IMR-90 (cell line): ENCODE measurements at regions not wholly inside any gene's neighbourhood (a gene's known extent, or its start where the extent isn't known, plus 50 kb on each side); places are given as distances from the start of the nearest gene placed in this dataset.

ENCODE experiments used
- ATAC-seq: fragments of 200-7000 bp; cut with Tn5 transposase; 2 replicates; pipeline ENCODE4 v1.9.1; 2020; ENCODE audit warnings: low read depth, mild to moderate bottlenecking, moderate library complexity
- BruUV-seq: library from RNA; stranded (reverse); fragments of 400-500 nt; replicated peaks from 2 replicates; lab custom pipeline; 2021; lab: Mats Ljungman, UMichigan
- CTCF ChIA-PET: fragments of 300-600 bp; formaldehyde crosslinking; extraction: SDS; loops from one replicate; lab custom pipeline; 2021; ENCODE audit warnings: antibody characterized with exemption; lab: Yijun Ruan, JAX
- POLR2A ChIA-PET: fragments of 300-600 bp; sonication (Branson Sonifier 250); formaldehyde crosslinking; loops from one replicate; lab custom pipeline; 2022; ENCODE audit warnings: antibody characterized with exemption; ENCODE audit not compliant: unreplicated experiment; lab: Charles Lee
- DNase-seq: peaks from one replicate; pipeline ENCODE4 v3.0.0; 2013
- H2AFZ ChIP-seq: replicated peaks from 2 replicates; pipeline ENCODE3; 2013; ENCODE audit warnings: low read length, mild to moderate bottlenecking; ENCODE audit not compliant: poor library complexity
- H2AK5ac ChIP-seq: 2 replicates; pipeline ENCODE4 v1.6.1; 2013; ENCODE audit warnings: low read depth, low read length, inconsistent platforms
- H2AK9ac ChIP-seq: replicated peaks from 2 replicates; pipeline ENCODE3; 2013; ENCODE audit warnings: mild to moderate bottlenecking, low read depth, low read length, moderate library complexity; ENCODE audit not compliant: poor library complexity
- H2BK120ac ChIP-seq: 2 replicates; pipeline ENCODE4 v1.6.1; 2013; ENCODE audit warnings: low read depth, low read length, inconsistent platforms
- H2BK15ac ChIP-seq: 3 replicates; pipeline ENCODE4 v1.6.1; 2013; ENCODE audit warnings: low read depth, low read length, inconsistent platforms
- H2BK20ac ChIP-seq: 2 replicates; pipeline ENCODE4 v1.6.1; 2013; ENCODE audit warnings: low read depth, mild to moderate bottlenecking, inconsistent platforms, low read length, moderate library complexity
- H2BK5ac ChIP-seq: 2 replicates; pipeline ENCODE4 v1.6.1; 2013; ENCODE audit warnings: mild to moderate bottlenecking, low read depth, low read length, inconsistent platforms; ENCODE audit not compliant: poor library complexity, severe bottlenecking
- H3K14ac ChIP-seq: replicated peaks from 2 replicates; pipeline ENCODE4 v1.6.1; 2013; ENCODE audit warnings: low read depth, low read length, inconsistent platforms
- H3K18ac ChIP-seq: 2 replicates; pipeline ENCODE4 v1.6.1; 2013; ENCODE audit warnings: low read depth, low read length, control low read depth
- H3K23ac ChIP-seq: 2 replicates; pipeline ENCODE4 v1.6.1; 2013; ENCODE audit warnings: low read depth, low read length, inconsistent platforms
- H3K27ac ChIP-seq: 2 replicates; pipeline ENCODE4 v1.5.1; 2013; ENCODE audit warnings: mild to moderate bottlenecking, control low read depth, low read length; ENCODE audit not compliant: insufficient read depth
- H3K27me3 ChIP-seq: 2 replicates; pipeline ENCODE4 v1.6.1; 2013; ENCODE audit warnings: low read length; ENCODE audit not compliant: control insufficient read depth, insufficient read depth
- H3K36me3 ChIP-seq: 2 replicates; pipeline ENCODE4 v1.6.1; 2013; ENCODE audit warnings: low read length, mixed read lengths; ENCODE audit not compliant: control insufficient read depth, insufficient read depth
- H3K4ac ChIP-seq: 2 replicates; pipeline ENCODE4 v1.6.1; 2013; ENCODE audit warnings: low read depth, low read length, inconsistent platforms
- H3K4me1 ChIP-seq: 2 replicates; pipeline ENCODE4 v1.6.1; 2013; ENCODE audit warnings: low read length, mixed read lengths; ENCODE audit not compliant: control insufficient read depth, insufficient read depth
- H3K4me2 ChIP-seq: 2 replicates; pipeline ENCODE4 v1.6.1; 2013; ENCODE audit warnings: low read depth, mild to moderate bottlenecking, control low read depth, low read length, moderate library complexity
- H3K4me3 ChIP-seq: 2 replicates; pipeline ENCODE4 v1.5.1; 2013; ENCODE audit warnings: low read depth, mild to moderate bottlenecking, control low read depth, low read length, moderate library complexity; ENCODE audit not compliant: insufficient read depth
- H3K56ac ChIP-seq: 2 replicates; pipeline ENCODE4 v1.6.1; 2013; ENCODE audit warnings: low read length, inconsistent platforms; ENCODE audit not compliant: insufficient read depth; ENCODE audit errors: extremely low read depth
- H3K79me1 ChIP-seq, 2 experiments: 2 replicates each; pipeline ENCODE4 v1.6.1; 2013; ENCODE audit warnings: low read length in 2 of 2, inconsistent platforms in 1 of 2, low read depth in 1 of 2
- H3K9ac ChIP-seq: 2 replicates; pipeline ENCODE4 v1.6.1; 2013; ENCODE audit warnings: low read depth, low read length, control low read depth
- H3K9me1 ChIP-seq: 2 replicates; pipeline ENCODE4 v1.6.1; 2013; ENCODE audit warnings: low read length, inconsistent platforms; ENCODE audit not compliant: insufficient read depth
- H3K9me3 ChIP-seq: 2 replicates; pipeline ENCODE4 v1.6.1; 2013; ENCODE audit warnings: low read length; ENCODE audit not compliant: control insufficient read depth, insufficient read depth
- H4K20me1 ChIP-seq: 2 replicates; pipeline ENCODE4 v1.6.1; 2013; ENCODE audit warnings: low read length, inconsistent platforms; ENCODE audit not compliant: insufficient read depth
- H4K5ac ChIP-seq: 2 replicates; pipeline ENCODE4 v1.6.1; 2013; ENCODE audit warnings: mild to moderate bottlenecking, low read depth, low read length, control low read depth
- H4K8ac ChIP-seq, 2 experiments: 2 replicates each; pipeline ENCODE4 v1.6.1; 2013; ENCODE audit warnings: low read depth in 2 of 2, low read length in 2 of 2, control low read depth in 1 of 2, inconsistent platforms in 1 of 2
- H4K91ac ChIP-seq: 2 replicates; pipeline ENCODE4 v1.6.1; 2013; ENCODE audit warnings: low read depth, low read length, inconsistent platforms; ENCODE audit not compliant: insufficient read depth
- CEBPB ChIP-seq: IDR thresholded peaks from 2 replicates; pipeline ENCODE4 v1.6.1; 2012; ENCODE audit warnings: low read depth, low read length, improper control_type of control experiment
- CHD1 ChIP-seq: IDR thresholded peaks from 2 replicates; pipeline ENCODE4 v1.6.1; 2012; ENCODE audit warnings: low read depth, low read length, improper control_type of control experiment
- CTCF ChIP-seq: conservative IDR thresholded peaks from 2 replicates; pipeline ENCODE4 v1.5.1; 2012; ENCODE audit warnings: mild to moderate bottlenecking, low read depth, low read length, improper control_type of control experiment
- ELK1 ChIP-seq: fragments of 150-350 bp; IDR thresholded peaks from 2 replicates; pipeline ENCODE4 v1.6.1; 2016; ENCODE audit warnings: low read depth, mild to moderate bottlenecking, low read length, moderate library complexity, borderline replicate concordance
- RAD21 ChIP-seq: IDR thresholded peaks from 2 replicates; pipeline ENCODE4 v1.6.1; 2012; ENCODE audit warnings: low read length, improper control_type of control experiment
- RCOR1 ChIP-seq: IDR thresholded peaks from 2 replicates; pipeline ENCODE4 v1.6.1; 2012; ENCODE audit warnings: mild to moderate bottlenecking, low read length, improper control_type of control experiment; ENCODE audit not compliant: insufficient replicate concordance
- USF2 ChIP-seq: fragments of 150-350 bp; IDR thresholded peaks from 2 replicates; pipeline ENCODE4 v1.6.1; 2017; ENCODE audit warnings: mild to moderate bottlenecking, antibody characterized with exemption, low read length, low read depth
- WGBS, 2 experiments: methylation state at CpG; one replicate each; pipeline versions ENCODE4 v1.1.5 to v1.1.7; 2013; ENCODE audit warnings: missing lambda C conversion rate in 2 of 2; ENCODE audit not compliant: insufficient read length in 1 of 2; ENCODE audit errors: extremely low coverage in 2 of 2; 5-methylcytosine and 5-hydroxymethylcytosine counted together
- dilution Hi-C: fragments of 300-500 bp; cut with HindIII; formaldehyde crosslinking; loops from one replicate; pipeline ENCODE4 v1.14.3; 2018; ENCODE audit warnings: low sequenced_read_pairs; ENCODE audit not compliant: unreplicated experiment
- in situ Hi-C: fragments of 300-500 bp; cut with MboI; formaldehyde crosslinking; loops from 3 replicates; pipeline ENCODE4 v1.14.3; 2019; ENCODE audit warnings: low sequenced_read_pairs, inconsistent platforms, mixed read lengths
- intact Hi-C: fragments of 100-400 bp; cut with micrococcal nuclease; formaldehyde crosslinking; loops from 2 replicates; pipeline ENCODE4 v1.10.0; 2022

GRCh38 chr1:106880226-106880625 is 176.2 kb upstream of the PRMT6 start:
- Histone ChIP-seq H3K23ac (no peak overlapping the region), H4K8ac (no peak overlapping the region), H3K9me1 (no peaks in the 10 kb centered on the region), H2BK120ac (no peak overlapping the region), H3K4me3 (no peak overlapping the region), H3K9ac (no peak overlapping the region), H2AK5ac (no peak overlapping the region), H3K9me3 (peaks cover 2% of the 10 kb centered on the region; the same call in 1 of the 2 replicates), H2BK15ac (no peak overlapping the region), H3K36me3 (no peaks in the 10 kb centered on the region), H3K79me1 (no peaks in the 10 kb centered on the region), H2BK20ac (no peak overlapping the region), H3K4me2 (no peak overlapping the region), H2BK5ac (no peak overlapping the region), H3K4ac (no peak overlapping the region), H3K14ac (no peak overlapping the region), H3K27ac (no peak overlapping the region), H2AFZ (no peak overlapping the region), H3K4me1 (no peaks in the 10 kb centered on the region), H3K27me3 (no peaks in the 10 kb centered on the region), H4K5ac (no peak overlapping the region), H3K18ac (no peak overlapping the region), H2AK9ac (no peak overlapping the region), H4K91ac (no peak overlapping the region), H3K56ac (no peak overlapping the region), H4K20me1 (no peaks in the 10 kb centered on the region)
- POLR2A ChIA-PET: no interaction called here
- intact Hi-C loops (no loop called here), dilution Hi-C loops (no loop called here), in situ Hi-C loops (no loop called here)
- no peak for TF ChIP-seq RAD21
- TF ChIP-seq RCOR1: no peak
- TF ChIP-seq USF2: no peak
- TF ChIP-seq CEBPB: no peak
- TF ChIP-seq CHD1: no peak
- no peak for TF ChIP-seq ELK1
- TF ChIP-seq CTCF: no peak
- ATAC-seq (no peak), DNase-seq (no peak)
- CTCF ChIA-PET: interaction anchor here (0.6 kb wide), 1 partner anchor 56 kb away, joined by 5 read pairs; no protein-coding TSS in a partner anchor
- no TSS peak for BruUV-seq
- WGBS, 2 experiments: 73% methylated on average over 2 of the region's 3 CpGs; no CpG with 5 or more reads in 1 of the 2 experiments
